ENCODE measurements at regions not wholly inside any gene's neighbourhood (a gene's known extent, or its start where the extent isn't known, plus 50 kb on each side); places are given as distances from the start of the nearest gene placed in this dataset.
"Not testable (repeated sequence)": the region's sequence is repeated elsewhere in the genome, so short reads cannot be mapped to it uniquely, and the experiment has no call there.

GRCh38 chr9:135281791-135282737, 194.6 kb downstream of the OLFM1 start:
- Histone ChIP-seq H3K4me1 (ENCODE audit: control extremely low read depth in 1 of 4, control insufficient read depth in 4 of 4, insufficient read depth in 4 of 4, low read length in 3 of 4) (peaks cover 0 to 9% (median 4%) of the 10 kb centered on the region in 4 experiments), H3K27ac (ENCODE audit: insufficient read depth in 1 of 2, low read depth in 1 of 2, low read length in 2 of 2, poor library complexity in 1 of 2, severe bottlenecking in 2 of 2) (no peak overlapping the region), H3K27me3 (replicated peaks in 2 of 5; ENCODE audit: control insufficient read depth in 4 of 5, insufficient read depth in 5 of 5, low read length in 4 of 5) (peaks cover 0 to 9% (median 2%) of the 10 kb centered on the region in 5 experiments), H3K36me3 (ENCODE audit: control insufficient read depth in 4 of 4, insufficient read depth in 4 of 4, low read length in 3 of 4) (no peaks in the 10 kb centered on the region), H3K9me3 (ENCODE audit: control extremely low read depth in 1 of 5, control insufficient read depth in 4 of 5, insufficient read depth in 2 of 5, low read depth in 1 of 5, low read length in 4 of 5) (peaks cover 0 to 11% (median 0%) of the 10 kb centered on the region in 5 experiments), H3K4me3 (ENCODE audit: control insufficient read depth in 1 of 7, extremely low read depth in 1 of 7, insufficient read depth in 4 of 7, low read depth in 2 of 7, low read length in 6 of 7) (no peak overlapping the region)
- CTCF ChIA-PET = interaction anchor here (1.0 to 1.3 kb wide), 2 partner anchors 10 to 57 kb away, joined by 3 to 5 read pairs; no protein-coding TSS in a partner anchor
- 56% methylated on average over 21 of the region's 24 CpGs for WGBS (ENCODE audit: insufficient coverage)
- peak; percentile 76 to 85 (median 80) for DNase-seq
- POLR2A ChIA-PET = no interaction called here

- no peaks in the 10 kb centered on the region for H3K36me3 ChIP-seq (ENCODE audit: control insufficient read depth in 4 of 4, insufficient read depth in 4 of 4, low read length in 3 of 4)
- H3K27ac ChIP-seq (ENCODE audit: insufficient read depth in 1 of 2, low read depth in 1 of 2, low read length in 2 of 2, poor library complexity in 1 of 2, severe bottlenecking in 2 of 2) = no peak overlapping the region
- CTCF ChIA-PET = no interaction called here
- POLR2A ChIA-PET = no interaction called here
- peaks cover 0 to 9% (median 4%) of the 10 kb centered on the region in 4 experiments for H3K4me1 ChIP-seq (ENCODE audit: control extremely low read depth in 1 of 4, control insufficient read depth in 4 of 4, insufficient read depth in 4 of 4, low read length in 3 of 4)
- DNase-seq = no peak
- H3K4me3 ChIP-seq (ENCODE audit: control insufficient read depth in 1 of 7, extremely low read depth in 1 of 7, insufficient read depth in 4 of 7, low read depth in 2 of 7, low read length in 6 of 7) = no peak overlapping the region
- H3K9me3 ChIP-seq (ENCODE audit: control extremely low read depth in 1 of 5, control insufficient read depth in 4 of 5, insufficient read depth in 2 of 5, low read depth in 1 of 5, low read length in 4 of 5) = peaks cover 0 to 11% (median 0%) of the 10 kb centered on the region in 5 experiments
- WGBS (ENCODE audit: insufficient coverage) = 63% methylated on average over 2 of the region's 4 CpGs
- H3K27me3 ChIP-seq (replicated peaks in 2 of 5; ENCODE audit: control insufficient read depth in 4 of 5, insufficient read depth in 5 of 5, low read length in 4 of 5) = peaks cover 0 to 4% (median 2%) of the 10 kb centered on the region in 5 experiments
Measured at GRCh38 chr9:135282808-135283207, 195.3 kb downstream of the OLFM1 start.

- ChIA-PET CTCF (no interaction called here), POLR2A (interaction anchor here (0.6 kb wide), 1 partner anchor 252 kb away, joined by 5 read pairs; no protein-coding TSS in a partner anchor)
- Histone ChIP-seq H3K27me3 (replicated peaks in 2 of 5; ENCODE audit: control insufficient read depth in 4 of 5, insufficient read depth in 5 of 5, low read length in 4 of 5) (peaks cover 0 to 7% (median 0%) of the 10 kb centered on the region in 5 experiments), H3K9me3 (ENCODE audit: control extremely low read depth in 1 of 5, control insufficient read depth in 4 of 5, insufficient read depth in 2 of 5, low read depth in 1 of 5, low read length in 4 of 5) (peaks cover 0 to 11% (median 0%) of the 10 kb centered on the region in 5 experiments), H3K36me3 (ENCODE audit: control insufficient read depth in 4 of 4, insufficient read depth in 4 of 4, low read length in 3 of 4) (no peaks in the 10 kb centered on the region), H3K4me1 (ENCODE audit: control extremely low read depth in 1 of 4, control insufficient read depth in 4 of 4, insufficient read depth in 4 of 4, low read length in 3 of 4) (peaks cover 0 to 9% (median 4%) of the 10 kb centered on the region in 4 experiments), H3K27ac (ENCODE audit: insufficient read depth in 1 of 2, low read depth in 1 of 2, low read length in 2 of 2, poor library complexity in 1 of 2, severe bottlenecking in 2 of 2) (no peak overlapping the region), H3K4me3 (ENCODE audit: control insufficient read depth in 1 of 7, extremely low read depth in 1 of 7, insufficient read depth in 4 of 7, low read depth in 2 of 7, low read length in 6 of 7) (no peak overlapping the region)
- no peak for DNase-seq
- WGBS (ENCODE audit: insufficient coverage) = 76% methylated on average over 15 of the region's 15 CpGs
Measured at GRCh38 chr9:135283671-135284070, 195.9 kb upstream of the PPP1R26 start.

- Histone ChIP-seq H3K36me3 (ENCODE audit: control insufficient read depth in 4 of 4, insufficient read depth in 4 of 4, low read length in 3 of 4) (no peaks in the 10 kb centered on the region), H3K27ac (ENCODE audit: insufficient read depth in 1 of 2, low read depth in 1 of 2, low read length in 2 of 2, poor library complexity in 1 of 2, severe bottlenecking in 2 of 2) (no peak overlapping the region), H3K9me3 (ENCODE audit: control extremely low read depth in 1 of 5, control insufficient read depth in 4 of 5, insufficient read depth in 2 of 5, low read depth in 1 of 5, low read length in 4 of 5) (peaks cover 0 to 11% (median 0%) of the 10 kb centered on the region in 5 experiments), H3K4me1 (ENCODE audit: control extremely low read depth in 1 of 4, control insufficient read depth in 4 of 4, insufficient read depth in 4 of 4, low read length in 3 of 4) (peaks cover 0 to 9% (median 4%) of the 10 kb centered on the region in 4 experiments), H3K27me3 (replicated peaks in 2 of 5; ENCODE audit: control insufficient read depth in 4 of 5, insufficient read depth in 5 of 5, low read length in 4 of 5) (peaks cover 0 to 12% (median 2%) of the 10 kb centered on the region in 5 experiments), H3K4me3 (ENCODE audit: control insufficient read depth in 1 of 7, extremely low read depth in 1 of 7, insufficient read depth in 4 of 7, low read depth in 2 of 7, low read length in 6 of 7) (no peak overlapping the region)
- WGBS (ENCODE audit: insufficient coverage) = 81% methylated on average over 12 of the region's 13 CpGs
- DNase-seq = no peak
- ChIA-PET POLR2A (no interaction called here), CTCF (no interaction called here)
Measured at GRCh38 chr9:135284386-135285134, 195.0 kb upstream of the PPP1R26 start.

GRCh38 chr9:135286187-135286925, 193.2 kb upstream of the PPP1R26 start:
- H3K4me1 ChIP-seq (ENCODE audit: control extremely low read depth in 1 of 4, control insufficient read depth in 4 of 4, insufficient read depth in 4 of 4, low read length in 3 of 4); CTCF ChIA-PET; H3K27ac ChIP-seq (ENCODE audit: insufficient read depth in 1 of 2, low read depth in 1 of 2, low read length in 2 of 2, poor library complexity in 1 of 2, severe bottlenecking in 2 of 2); H3K4me3 ChIP-seq (ENCODE audit: control insufficient read depth in 1 of 7, extremely low read depth in 1 of 7, insufficient read depth in 4 of 7, low read depth in 2 of 7, low read length in 6 of 7); DNase-seq; H3K36me3 ChIP-seq (ENCODE audit: control insufficient read depth in 4 of 4, insufficient read depth in 4 of 4, low read length in 3 of 4); POLR2A ChIA-PET: not testable (repeated sequence)
- peaks cover 0 to 11% (median 0%) of the 10 kb centered on the region in 5 experiments for H3K9me3 ChIP-seq (ENCODE audit: control extremely low read depth in 1 of 5, control insufficient read depth in 4 of 5, insufficient read depth in 2 of 5, low read depth in 1 of 5, low read length in 4 of 5)
- WGBS (ENCODE audit: insufficient coverage) = 96% methylated on average over 26 of the region's 33 CpGs
- peaks cover 0 to 25% (median 6%) of the 10 kb centered on the region in 5 experiments for H3K27me3 ChIP-seq (replicated peaks in 2 of 5; ENCODE audit: control insufficient read depth in 4 of 5, insufficient read depth in 5 of 5, low read length in 4 of 5)

- Histone ChIP-seq H3K27ac (ENCODE audit: insufficient read depth in 1 of 2, low read depth in 1 of 2, low read length in 2 of 2, poor library complexity in 1 of 2, severe bottlenecking in 2 of 2) (no peak overlapping the region), H3K4me1 (ENCODE audit: control extremely low read depth in 1 of 4, control insufficient read depth in 4 of 4, insufficient read depth in 4 of 4, low read length in 3 of 4) (peaks cover 0 to 5% (median 2%) of the 10 kb centered on the region in 4 experiments), H3K9me3 (ENCODE audit: control extremely low read depth in 1 of 5, control insufficient read depth in 4 of 5, insufficient read depth in 2 of 5, low read depth in 1 of 5, low read length in 4 of 5) (peaks cover 0 to 11% (median 0%) of the 10 kb centered on the region in 5 experiments), H3K27me3 (replicated peaks in 2 of 5; ENCODE audit: control insufficient read depth in 4 of 5, insufficient read depth in 5 of 5, low read length in 4 of 5) (peaks cover 0 to 28% (median 10%) of the 10 kb centered on the region in 5 experiments), H3K36me3 (ENCODE audit: control insufficient read depth in 4 of 4, insufficient read depth in 4 of 4, low read length in 3 of 4) (no peaks in the 10 kb centered on the region), H3K4me3 (ENCODE audit: control insufficient read depth in 1 of 7, extremely low read depth in 1 of 7, insufficient read depth in 4 of 7, low read depth in 2 of 7, low read length in 6 of 7) (no peak overlapping the region)
- CTCF ChIA-PET = no interaction called here
- no peak for DNase-seq
- 94% methylated on average over 3 of the region's 7 CpGs for WGBS (ENCODE audit: insufficient coverage)
- POLR2A ChIA-PET = no interaction called here
Measured at GRCh38 chr9:135286961-135287360, 192.6 kb upstream of the PPP1R26 start.
